ENCODE measurements at regions not wholly inside any gene's neighbourhood (a gene's known extent, or its start where the extent isn't known, plus 50 kb on each side); places are given as distances from the start of the nearest gene placed in this dataset.

- TF ChIP-seq GATA2 (IDR thresholded peaks at IDR 0.05; ENCODE audit: low read depth, low read length) (no peak), GATA3 (IDR thresholded peaks at IDR 0.05; ENCODE audit: low read depth, low read length) (no peak)
These were observed 80.5 kb downstream of the LYZL1 start for GRCh38 chr10:29369419-29369818.

GRCh38 chr10:29370097-29371092 is 81.5 kb downstream of the LYZL1 start:
- TF ChIP-seq GATA3 (IDR thresholded peaks at IDR 0.05; ENCODE audit: low read depth, low read length) (no peak), GATA2 (IDR thresholded peaks at IDR 0.05; ENCODE audit: low read depth, low read length) (peak; percentile 34; the same call in 1 of the 2 replicates)

- no peak for TF ChIP-seq GATA3 (IDR thresholded peaks at IDR 0.05; ENCODE audit: low read depth, low read length)
- TF ChIP-seq GATA2 (IDR thresholded peaks at IDR 0.05; ENCODE audit: low read depth, low read length), result no peak
These were observed 84.0 kb downstream of the LYZL1 start for GRCh38 chr10:29372920-29373319.

GRCh38 chr10:29374162-29374561 is 85.3 kb downstream of the LYZL1 start:
- TF ChIP-seq GATA3 (IDR thresholded peaks at IDR 0.05; ENCODE audit: low read depth, low read length) (no peak), GATA2 (IDR thresholded peaks at IDR 0.05; ENCODE audit: low read depth, low read length) (no peak)

- TF ChIP-seq GATA2 (IDR thresholded peaks at IDR 0.05; ENCODE audit: low read depth, low read length), result no peak
- TF ChIP-seq GATA3 (IDR thresholded peaks at IDR 0.05; ENCODE audit: low read depth, low read length), result no peak
These were observed 87.0 kb downstream of the LYZL1 start for GRCh38 chr10:29375888-29376287.

GRCh38 chr10:29377333-29377961 is 88.6 kb downstream of the LYZL1 start:
- TF ChIP-seq GATA2 (IDR thresholded peaks at IDR 0.05; ENCODE audit: low read depth, low read length) (no peak), GATA3 (IDR thresholded peaks at IDR 0.05; ENCODE audit: low read depth, low read length) (no peak)

GRCh38 chr10:29378106-29378505 is 89.2 kb downstream of the LYZL1 start:
- no peak for TF ChIP-seq GATA3 (IDR thresholded peaks at IDR 0.05; ENCODE audit: low read depth, low read length)
- TF ChIP-seq GATA2 (IDR thresholded peaks at IDR 0.05; ENCODE audit: low read depth, low read length), result no peak

- TF ChIP-seq GATA3 (IDR thresholded peaks at IDR 0.05; ENCODE audit: low read depth, low read length) (no peak), GATA2 (IDR thresholded peaks at IDR 0.05; ENCODE audit: low read depth, low read length) (no peak)
These were observed 90.3 kb downstream of the LYZL1 start for GRCh38 chr10:29379208-29379607.

GRCh38 chr10:29386342-29386999 is 97.6 kb downstream of the LYZL1 start:
- TF ChIP-seq GATA2 (IDR thresholded peaks at IDR 0.05; ENCODE audit: low read depth, low read length), result no peak
- TF ChIP-seq GATA3 (IDR thresholded peaks at IDR 0.05; ENCODE audit: low read depth, low read length), result no peak

GRCh38 chr10:29387269-29387668 is 98.4 kb downstream of the LYZL1 start:
- TF ChIP-seq GATA2 (IDR thresholded peaks at IDR 0.05; ENCODE audit: low read depth, low read length), result no peak
- no peak for TF ChIP-seq GATA3 (IDR thresholded peaks at IDR 0.05; ENCODE audit: low read depth, low read length)

GRCh38 chr10:29389493-29389892 is 100.6 kb downstream of the LYZL1 start:
- no peak for TF ChIP-seq GATA3 (IDR thresholded peaks at IDR 0.05; ENCODE audit: low read depth, low read length)
- TF ChIP-seq GATA2 (IDR thresholded peaks at IDR 0.05; ENCODE audit: low read depth, low read length), result no peak

- TF ChIP-seq GATA3 (IDR thresholded peaks at IDR 0.05; ENCODE audit: low read depth, low read length), result no peak
- no peak for TF ChIP-seq GATA2 (IDR thresholded peaks at IDR 0.05; ENCODE audit: low read depth, low read length)
These were observed 101.1 kb downstream of the LYZL1 start for GRCh38 chr10:29389935-29390334.

- TF ChIP-seq GATA2 (IDR thresholded peaks at IDR 0.05; ENCODE audit: low read depth, low read length) (no peak), GATA3 (IDR thresholded peaks at IDR 0.05; ENCODE audit: low read depth, low read length) (no peak)
These were observed 103.6 kb downstream of the LYZL1 start for GRCh38 chr10:29392376-29393021.

All from SH-SY5Y (cell line).